ENCODE measurements at regions not wholly inside any gene's neighbourhood (a gene's known extent, or its start where the extent isn't known, plus 50 kb on each side); places are given as distances from the start of the nearest gene placed in this dataset.

GRCh38 chr10:4359003-4359402, 467.0 kb upstream of the AKR1E2 start:
- TF ChIP-seq CTCF (IDR thresholded peaks at IDR 0.05) = no peak
- Histone ChIP-seq H3K9me3 (no peaks in the 10 kb centered on the region), H3K36me3 (no peaks in the 10 kb centered on the region), H3K4me3 (no peak overlapping the region), H3K27me3 (no peaks in the 10 kb centered on the region), H3K4me1 (peaks cover 0 to 23% (median 5%) of the 10 kb centered on the region in 4 donors), H3K27ac (no peak overlapping the region)
- DNase-seq = peak in 1 of 2 donors; percentile 33
- intact Hi-C loops (cut with DNase I; ENCODE audit: low total_unique reads) = no loop called here

- Histone ChIP-seq H3K4me1 (peaks cover 0 to 34% (median 16%) of the 10 kb centered on the region in 4 donors), H3K36me3 (no peaks in the 10 kb centered on the region), H3K9me3 (no peaks in the 10 kb centered on the region), H3K27me3 (no peaks in the 10 kb centered on the region), H3K4me3 (no peak overlapping the region), H3K27ac (no peak overlapping the region)
- intact Hi-C loops (cut with DNase I; ENCODE audit: low total_unique reads) = no loop called here
- TF ChIP-seq CTCF (IDR thresholded peaks at IDR 0.05) = no peak
- no peak for DNase-seq
Measured at GRCh38 chr10:4357911-4358310, 468.1 kb upstream of the AKR1E2 start.

GRCh38 chr10:4355350-4355749, 470.7 kb upstream of the AKR1E2 start:
- no peaks in the 10 kb centered on the region for H3K9me3 ChIP-seq
- H3K27ac ChIP-seq = peak overlapping the region; percentile 34 to 57
- TF ChIP-seq CTCF (IDR thresholded peaks at IDR 0.05) = no peak
- intact Hi-C loops (cut with DNase I; ENCODE audit: low total_unique reads) = no loop called here
- no peaks in the 10 kb centered on the region for H3K36me3 ChIP-seq
- H3K4me3 ChIP-seq = no peak overlapping the region
- H3K4me1 ChIP-seq = peaks cover 0 to 44% (median 25%) of the 10 kb centered on the region in 4 donors
- H3K27me3 ChIP-seq = no peaks in the 10 kb centered on the region
- DNase-seq = no peak

- no peak for DNase-seq
- H3K27me3 ChIP-seq = no peaks in the 10 kb centered on the region
- no peak overlapping the region for H3K4me3 ChIP-seq
- intact Hi-C loops (cut with DNase I; ENCODE audit: low total_unique reads) = no loop called here
- H3K36me3 ChIP-seq = no peaks in the 10 kb centered on the region
- TF ChIP-seq CTCF (IDR thresholded peaks at IDR 0.05) = no peak
- peak overlapping the region; percentile 34 to 57 for H3K27ac ChIP-seq
- H3K4me1 ChIP-seq = peaks cover 0 to 44% (median 25%) of the 10 kb centered on the region in 4 donors
- no peaks in the 10 kb centered on the region for H3K9me3 ChIP-seq
Measured at GRCh38 chr10:4354382-4354812, 471.6 kb upstream of the AKR1E2 start.

- TF ChIP-seq CTCF (IDR thresholded peaks at IDR 0.05) = no peak
- Histone ChIP-seq H3K4me3 (no peak overlapping the region), H3K27ac (peak overlapping the region; percentile 34 to 57), H3K27me3 (no peaks in the 10 kb centered on the region), H3K4me1 (peaks cover 0 to 44% (median 25%) of the 10 kb centered on the region in 4 donors), H3K36me3 (no peaks in the 10 kb centered on the region), H3K9me3 (no peaks in the 10 kb centered on the region)
- DNase-seq = no peak
- intact Hi-C loops (cut with DNase I; ENCODE audit: low total_unique reads) = no loop called here
Measured at GRCh38 chr10:4353964-4354363, 472.0 kb upstream of the AKR1E2 start.
